ENCODE measurements at regions not wholly inside any gene's neighbourhood (a gene's known extent, or its start where the extent isn't known, plus 50 kb on each side); places are given as distances from the start of the nearest gene placed in this dataset.

GRCh38 chr12:60020068-60020467 lies 424.2 kb downstream of the SLC16A7 start:
- H3K36me3 Mint-ChIP-seq (ENCODE audit: insufficient read depth): no peaks in the 10 kb centered on the region
- ATAC-seq (replicated peaks) (no peak), DNase-seq (no peak)
- no peaks in the 10 kb centered on the region for H3K4me1 Mint-ChIP-seq (ENCODE audit: low read depth in 2 of 2)
- H3K9me3 Mint-ChIP-seq: peaks cover 0 to 1% of the 10 kb centered on the region in 2 donors
- no peak overlapping the region for H3K4me3 Mint-ChIP-seq
- no peaks in the 10 kb centered on the region for H3K27me3 Mint-ChIP-seq
- no peak overlapping the region for H3K27ac Mint-ChIP-seq

- no peak for DNase-seq
- Mint-ChIP-seq H3K4me1 (ENCODE audit: low read depth in 2 of 2) (no peaks in the 10 kb centered on the region), H3K4me3 (no peak overlapping the region), H3K36me3 (ENCODE audit: insufficient read depth) (no peaks in the 10 kb centered on the region), H3K27ac (no peak overlapping the region), H3K27me3 (no peaks in the 10 kb centered on the region), H3K9me3 (peaks cover 4 to 7% of the 10 kb centered on the region in 2 donors)
- no peak for ATAC-seq (replicated peaks)
Measured at GRCh38 chr12:60021235-60021634, 425.4 kb downstream of the SLC16A7 start.

DNA sequence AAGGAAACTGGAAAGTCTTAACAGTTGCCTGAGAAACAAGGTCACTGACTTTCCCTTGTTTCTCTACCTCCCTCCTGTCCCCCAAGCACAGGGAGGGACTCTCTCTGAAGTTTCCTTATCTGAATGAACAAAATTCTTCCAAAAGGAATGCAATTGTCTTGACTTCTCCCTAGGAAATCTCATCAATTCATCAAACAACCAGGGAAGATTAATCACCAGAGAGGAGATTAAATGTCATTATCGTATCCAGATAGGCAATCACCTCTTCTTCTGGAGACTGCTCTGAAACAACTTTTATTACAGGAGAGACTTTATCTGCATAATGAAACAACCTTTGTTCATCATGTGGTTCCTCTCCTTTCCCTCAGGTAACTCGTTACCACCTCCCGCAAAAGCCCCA lies 431.4 kb downstream of the SLC16A7 start:
- Mint-ChIP-seq H3K9me3 (peaks cover 4 to 13% of the 10 kb centered on the region in 2 donors), H3K27ac (no peak overlapping the region), H3K36me3 (ENCODE audit: insufficient read depth) (no peaks in the 10 kb centered on the region), H3K4me1 (ENCODE audit: low read depth in 2 of 2) (no peaks in the 10 kb centered on the region), H3K4me3 (no peak overlapping the region), H3K27me3 (no peaks in the 10 kb centered on the region)
- DNase-seq (no peak), ATAC-seq (replicated peaks) (no peak)

- Mint-ChIP-seq H3K9me3 (peaks cover 6 to 9% of the 10 kb centered on the region in 2 donors), H3K4me3 (no peak overlapping the region), H3K27me3 (no peaks in the 10 kb centered on the region), H3K27ac (no peak overlapping the region), H3K36me3 (ENCODE audit: insufficient read depth) (no peaks in the 10 kb centered on the region), H3K4me1 (ENCODE audit: low read depth in 2 of 2) (no peaks in the 10 kb centered on the region)
- DNase-seq (no peak), ATAC-seq (replicated peaks) (no peak)
Measured at GRCh38 chr12:60034147-60034546, 438.3 kb downstream of the SLC16A7 start.

- Mint-ChIP-seq H3K9me3 (peaks cover 4 to 11% of the 10 kb centered on the region in 2 donors), H3K27me3 (no peaks in the 10 kb centered on the region), H3K36me3 (ENCODE audit: insufficient read depth) (no peaks in the 10 kb centered on the region), H3K4me3 (no peak overlapping the region), H3K4me1 (ENCODE audit: low read depth in 2 of 2) (no peaks in the 10 kb centered on the region), H3K27ac (no peak overlapping the region)
- no peak for DNase-seq
- no peak for ATAC-seq (replicated peaks)
Measured at GRCh38 chr12:60035835-60036234, 440.0 kb downstream of the SLC16A7 start.

- ATAC-seq (replicated peaks) (no peak), DNase-seq (no peak)
- Mint-ChIP-seq H3K4me3 (no peak overlapping the region), H3K27ac (no peak overlapping the region), H3K36me3 (ENCODE audit: insufficient read depth) (peaks cover 2% of the 10 kb centered on the region), H3K9me3 (peaks cover 4% of the 10 kb centered on the region in 2 donors), H3K27me3 (no peaks in the 10 kb centered on the region), H3K4me1 (ENCODE audit: low read depth in 2 of 2) (no peaks in the 10 kb centered on the region)
Measured at GRCh38 chr12:60042835-60043234, 447.0 kb downstream of the SLC16A7 start.

DNA sequence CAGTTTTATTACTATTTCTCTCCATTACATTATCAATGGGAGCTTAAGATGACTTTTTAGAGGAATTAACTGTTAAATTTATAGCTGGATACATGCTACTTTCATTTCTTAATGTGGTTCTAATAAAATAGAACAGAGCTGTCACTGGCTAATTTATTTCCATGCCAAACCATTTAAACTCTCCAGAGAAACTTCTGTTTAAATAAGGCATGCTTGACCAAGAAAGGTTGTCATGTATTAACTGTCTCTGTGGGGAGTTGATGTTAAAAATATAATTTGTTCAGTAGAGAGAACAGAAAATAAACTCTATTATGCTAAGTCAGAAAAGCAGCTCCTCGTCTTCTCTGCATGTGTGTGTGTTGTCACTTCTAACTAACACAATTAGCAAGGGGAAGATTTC lies 447.4 kb downstream of the SLC16A7 start:
- peaks cover 4 to 5% of the 10 kb centered on the region in 2 donors for H3K9me3 Mint-ChIP-seq
- H3K27ac Mint-ChIP-seq: no peak overlapping the region
- ATAC-seq (replicated peaks) (no peak), DNase-seq (no peak)
- no peak overlapping the region for H3K4me3 Mint-ChIP-seq
- no peaks in the 10 kb centered on the region for H3K4me1 Mint-ChIP-seq (ENCODE audit: low read depth in 2 of 2)
- peaks cover 2% of the 10 kb centered on the region for H3K36me3 Mint-ChIP-seq (ENCODE audit: insufficient read depth)
- H3K27me3 Mint-ChIP-seq: no peaks in the 10 kb centered on the region

GRCh38 chr12:60052483-60052882 lies 456.7 kb downstream of the SLC16A7 start:
- H3K9me3 Mint-ChIP-seq: peaks cover 3 to 5% of the 10 kb centered on the region in 2 donors
- H3K36me3 Mint-ChIP-seq (ENCODE audit: insufficient read depth): no peaks in the 10 kb centered on the region
- no peaks in the 10 kb centered on the region for H3K4me1 Mint-ChIP-seq (ENCODE audit: low read depth in 2 of 2)
- DNase-seq (no peak), ATAC-seq (replicated peaks) (no peak)
- no peak overlapping the region for H3K4me3 Mint-ChIP-seq
- H3K27ac Mint-ChIP-seq: no peak overlapping the region
- no peaks in the 10 kb centered on the region for H3K27me3 Mint-ChIP-seq

GRCh38 chr12:60059180-60059579 lies 463.4 kb downstream of the SLC16A7 start:
- Mint-ChIP-seq H3K36me3 (ENCODE audit: insufficient read depth) (no peaks in the 10 kb centered on the region), H3K4me1 (ENCODE audit: low read depth in 2 of 2) (no peaks in the 10 kb centered on the region), H3K4me3 (no peak overlapping the region), H3K27ac (no peak overlapping the region), H3K27me3 (no peaks in the 10 kb centered on the region), H3K9me3 (peaks cover 0 to 5% of the 10 kb centered on the region in 2 donors)
- ATAC-seq (replicated peaks) (no peak), DNase-seq (no peak)

DNA sequence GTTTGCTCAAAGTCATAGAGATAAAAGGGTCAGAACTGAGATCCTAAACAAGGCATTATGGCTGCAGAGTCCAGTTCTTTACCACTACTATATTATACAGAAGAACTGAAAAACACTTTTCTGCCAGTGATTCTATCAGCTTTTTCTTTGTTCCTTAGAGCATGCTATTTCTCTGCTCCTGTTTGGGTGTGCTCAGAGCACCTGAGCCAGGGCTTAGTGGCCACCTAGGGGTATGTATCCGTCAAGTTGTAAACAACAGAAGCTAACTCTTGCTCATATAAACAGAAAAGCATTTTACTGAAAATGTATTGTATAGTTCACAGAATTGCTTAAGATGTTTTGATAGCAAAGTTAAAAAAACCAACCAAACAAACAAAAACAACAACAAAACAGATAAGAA lies 470.8 kb downstream of the SLC16A7 start:
- Mint-ChIP-seq H3K36me3 (ENCODE audit: insufficient read depth) (no peaks in the 10 kb centered on the region), H3K27ac (no peak overlapping the region), H3K9me3 (peaks cover 0 to 5% of the 10 kb centered on the region in 2 donors), H3K4me3 (no peak overlapping the region), H3K4me1 (ENCODE audit: low read depth in 2 of 2) (no peaks in the 10 kb centered on the region), H3K27me3 (no peaks in the 10 kb centered on the region)
- DNase-seq: no peak
- ATAC-seq (replicated peaks): no peak

- ATAC-seq (replicated peaks) (no peak), DNase-seq (no peak)
- no peaks in the 10 kb centered on the region for H3K27me3 Mint-ChIP-seq
- H3K4me1 Mint-ChIP-seq (ENCODE audit: low read depth in 2 of 2): no peaks in the 10 kb centered on the region
- H3K4me3 Mint-ChIP-seq: no peak overlapping the region
- no peaks in the 10 kb centered on the region for H3K36me3 Mint-ChIP-seq (ENCODE audit: insufficient read depth)
- peaks cover 8 to 9% of the 10 kb centered on the region in 2 donors for H3K9me3 Mint-ChIP-seq
- H3K27ac Mint-ChIP-seq: no peak overlapping the region
Measured at GRCh38 chr12:60070552-60070951, 474.7 kb downstream of the SLC16A7 start.

DNA sequence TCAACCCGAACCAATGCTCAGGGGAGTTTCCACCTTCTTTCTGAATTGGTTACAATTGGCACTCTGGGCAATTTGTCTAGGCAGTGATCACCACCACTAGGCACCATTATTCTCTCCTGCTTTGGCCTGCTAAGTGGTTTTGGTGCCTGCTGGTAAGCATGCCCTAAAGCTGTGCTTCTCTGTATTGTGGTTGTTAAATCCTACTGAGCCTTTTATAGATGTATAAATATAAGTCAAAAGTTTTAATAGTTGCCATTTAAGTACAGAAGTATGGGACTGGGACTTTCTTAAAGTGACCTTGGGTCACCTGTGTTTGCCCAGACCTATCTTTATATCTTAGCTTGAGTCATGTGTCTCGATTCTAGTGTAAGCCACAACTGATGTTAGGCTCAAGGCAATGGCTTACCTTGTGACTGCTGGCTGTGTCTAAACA lies 475.9 kb downstream of the SLC16A7 start:
- no peak for DNase-seq
- Mint-ChIP-seq H3K36me3 (ENCODE audit: insufficient read depth) (no peaks in the 10 kb centered on the region), H3K27me3 (no peaks in the 10 kb centered on the region), H3K4me3 (no peak overlapping the region), H3K27ac (no peak overlapping the region), H3K4me1 (ENCODE audit: low read depth in 2 of 2) (no peaks in the 10 kb centered on the region), H3K9me3 (peaks cover 6 to 9% of the 10 kb centered on the region in 2 donors)
- no peak for ATAC-seq (replicated peaks)

DNA sequence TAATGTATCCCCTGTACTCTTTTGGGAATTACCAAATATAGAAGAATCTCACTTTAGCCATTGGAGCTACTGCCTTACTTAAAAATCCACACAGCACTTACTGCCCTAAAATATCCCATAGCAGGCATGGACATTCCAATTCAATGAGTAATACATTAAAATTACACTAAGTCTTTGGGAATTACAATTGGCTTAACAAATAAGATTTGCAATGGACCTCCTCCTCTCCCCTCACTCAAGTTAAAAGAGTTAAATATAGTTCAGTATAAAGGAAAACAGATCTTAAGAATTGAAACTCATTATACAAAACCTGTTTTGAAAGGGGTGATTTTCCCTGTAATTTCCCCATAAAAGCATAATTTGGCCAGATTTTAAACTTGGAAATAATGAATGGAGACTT lies 477.1 kb downstream of the SLC16A7 start:
- Mint-ChIP-seq H3K36me3 (ENCODE audit: insufficient read depth) (no peaks in the 10 kb centered on the region), H3K27ac (no peak overlapping the region), H3K4me1 (ENCODE audit: low read depth in 2 of 2) (no peaks in the 10 kb centered on the region), H3K4me3 (no peak overlapping the region), H3K9me3 (peaks cover 7 to 14% of the 10 kb centered on the region in 2 donors), H3K27me3 (no peaks in the 10 kb centered on the region)
- ATAC-seq (replicated peaks): no peak
- DNase-seq: no peak

DNA sequence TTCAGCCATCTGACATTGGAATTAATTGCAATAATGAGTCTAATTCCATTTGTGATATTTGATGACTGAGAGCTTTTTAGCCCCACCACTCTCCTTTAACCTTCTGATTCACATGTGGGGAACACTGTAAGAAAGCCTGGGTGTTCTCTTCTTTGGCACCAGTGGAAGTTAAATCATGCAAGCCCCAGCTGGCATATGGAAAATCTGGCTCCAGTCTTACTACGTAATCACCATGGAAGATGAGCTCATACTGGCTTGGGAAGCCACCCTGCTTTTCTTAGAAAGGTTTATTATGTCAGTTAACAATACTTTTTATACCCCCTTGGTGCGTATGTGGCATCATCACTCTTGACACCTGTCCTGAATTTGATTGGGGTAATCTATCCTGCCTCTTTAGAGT lies 479.3 kb downstream of the SLC16A7 start:
- peaks cover 7 to 16% of the 10 kb centered on the region in 2 donors for H3K9me3 Mint-ChIP-seq
- no peaks in the 10 kb centered on the region for H3K36me3 Mint-ChIP-seq (ENCODE audit: insufficient read depth)
- no peaks in the 10 kb centered on the region for H3K4me1 Mint-ChIP-seq (ENCODE audit: low read depth in 2 of 2)
- DNase-seq: no peak
- ATAC-seq (replicated peaks): no peak
- no peak overlapping the region for H3K4me3 Mint-ChIP-seq
- no peaks in the 10 kb centered on the region for H3K27me3 Mint-ChIP-seq
- no peak overlapping the region for H3K27ac Mint-ChIP-seq

GRCh38 chr12:60078026-60078425 lies 482.2 kb downstream of the SLC16A7 start:
- H3K4me3 Mint-ChIP-seq: no peak overlapping the region
- no peaks in the 10 kb centered on the region for H3K36me3 Mint-ChIP-seq (ENCODE audit: insufficient read depth)
- peaks cover 5 to 22% of the 10 kb centered on the region in 2 donors for H3K9me3 Mint-ChIP-seq
- H3K27me3 Mint-ChIP-seq: no peaks in the 10 kb centered on the region
- no peaks in the 10 kb centered on the region for H3K4me1 Mint-ChIP-seq (ENCODE audit: low read depth in 2 of 2)
- ATAC-seq (replicated peaks) (no peak), DNase-seq (no peak)
- H3K27ac Mint-ChIP-seq: no peak overlapping the region
